ENCODE measurements at regions not wholly inside any gene's neighbourhood (a gene's known extent, or its start where the extent isn't known, plus 50 kb on each side); places are given as distances from the start of the nearest gene placed in this dataset.
A peak's percentile ranks its signal among the peaks of the same experiment; 100 is the strongest.
"Not testable (repeated sequence)": the region's sequence is repeated elsewhere in the genome, so short reads cannot be mapped to it uniquely, and the experiment has no call there.

GRCh38 chr6:27592481-27593199 lies 119.7 kb upstream of the ZNF184 start:
- H3K4me1 Mint-ChIP-seq = no peaks in the 10 kb centered on the region
- peaks cover 0 to 5% (median 0%) of the 10 kb centered on the region in 3 donors for H3K36me3 Mint-ChIP-seq

DNA sequence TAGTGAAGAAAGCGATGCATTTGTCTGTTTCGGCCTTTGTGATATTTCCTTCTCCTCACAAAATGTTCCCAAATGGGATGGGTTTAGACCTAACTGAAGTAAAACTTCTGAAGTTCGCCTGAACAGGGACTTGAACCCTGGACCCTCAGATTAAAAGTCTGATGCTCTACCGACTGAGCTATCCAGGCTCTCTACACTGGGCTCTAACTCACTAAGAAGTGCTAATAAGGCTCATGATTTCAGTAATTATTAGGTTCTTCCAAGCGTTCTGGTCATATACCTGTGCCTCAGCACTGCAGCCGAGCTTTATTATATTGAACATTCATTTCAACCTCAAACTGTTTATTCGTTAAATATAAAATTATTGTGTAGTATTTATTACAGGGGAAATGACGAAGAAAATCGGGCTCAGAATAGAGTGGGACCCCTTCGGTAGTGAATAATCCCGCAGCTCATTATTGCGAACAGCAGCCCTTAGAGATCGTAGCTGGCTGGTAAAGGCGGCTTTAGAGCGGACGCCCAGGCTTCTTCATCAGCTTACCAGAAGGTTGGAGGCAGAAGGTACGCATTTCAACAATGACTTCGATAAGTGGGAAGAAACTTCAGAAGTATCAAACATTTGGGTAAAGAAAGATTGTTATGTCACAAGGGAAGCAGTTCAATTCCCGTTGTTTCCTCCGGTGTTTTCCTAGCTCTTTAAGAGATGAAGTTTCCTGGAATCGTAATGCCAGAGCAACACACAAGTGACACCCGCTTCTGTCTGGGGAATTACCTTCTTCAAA lies 119.0 kb upstream of the ZNF184 start:
- peaks cover 18 to 39% (median 33%) of the 10 kb centered on the region in 5 donors for H3K27me3 Mint-ChIP-seq
- peaks cover 0 to 5% (median 0%) of the 10 kb centered on the region in 3 donors for H3K36me3 Mint-ChIP-seq
- DNase-seq = no peak
- H3K4me1 Mint-ChIP-seq = no peaks in the 10 kb centered on the region
- no peak for ATAC-seq
- no peak overlapping the region for H3K27ac Mint-ChIP-seq
- H3K9me3 Mint-ChIP-seq = peaks cover 0 to 9% (median 2%) of the 10 kb centered on the region in 9 donors
- POLR2A ChIA-PET = no interaction called here
- no peak overlapping the region for H3K4me3 Mint-ChIP-seq

More at GRCh38 chr6:27592481-27593199, 119.7 kb upstream of the ZNF184 start:
- Mint-ChIP-seq H3K9me3 (peaks cover 0 to 9% (median 2%) of the 10 kb centered on the region in 9 donors), H3K27ac (no peak overlapping the region), H3K4me3 (no peak overlapping the region), H3K27me3 (peaks cover 22 to 39% (median 35%) of the 10 kb centered on the region in 5 donors)
- ATAC-seq (no peak), DNase-seq (peak in 1 of 10 donors; percentile 30)
- POLR2A ChIA-PET = no interaction called here

- ATAC-seq, H3K36me3 Mint-ChIP-seq, H3K4me1 Mint-ChIP-seq, H3K27ac Mint-ChIP-seq, DNase-seq, POLR2A ChIA-PET, H3K4me3 Mint-ChIP-seq: not testable (repeated sequence)
- Mint-ChIP-seq H3K9me3 (peaks cover 0 to 13% (median 7%) of the 10 kb centered on the region in 9 donors), H3K27me3 (peaks cover 44 to 87% (median 69%) of the 10 kb centered on the region in 5 donors)
These were observed 112.4 kb upstream of the ZNF184 start for GRCh38 chr6:27585316-27585715.

DNA sequence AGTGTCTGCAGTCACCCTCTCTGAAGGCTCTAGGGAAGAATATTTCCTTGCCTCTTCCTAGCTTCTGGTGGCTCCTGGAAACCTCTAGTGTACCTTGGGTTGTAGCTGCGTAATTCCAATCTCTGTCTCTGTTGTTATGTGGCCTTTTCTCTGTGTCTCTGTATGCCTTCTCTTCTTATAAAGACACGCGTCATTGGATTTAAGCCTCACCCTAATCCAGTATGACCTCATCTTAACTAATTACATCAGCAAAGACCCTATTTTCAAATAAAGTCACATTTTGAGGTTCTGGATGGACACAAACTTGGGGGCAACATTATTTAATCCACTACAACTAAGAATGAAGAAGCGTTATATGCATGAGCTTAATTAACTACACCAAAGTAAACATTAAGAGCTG lies 111.4 kb upstream of the ZNF184 start:
- POLR2A ChIA-PET = no interaction called here

DNA sequence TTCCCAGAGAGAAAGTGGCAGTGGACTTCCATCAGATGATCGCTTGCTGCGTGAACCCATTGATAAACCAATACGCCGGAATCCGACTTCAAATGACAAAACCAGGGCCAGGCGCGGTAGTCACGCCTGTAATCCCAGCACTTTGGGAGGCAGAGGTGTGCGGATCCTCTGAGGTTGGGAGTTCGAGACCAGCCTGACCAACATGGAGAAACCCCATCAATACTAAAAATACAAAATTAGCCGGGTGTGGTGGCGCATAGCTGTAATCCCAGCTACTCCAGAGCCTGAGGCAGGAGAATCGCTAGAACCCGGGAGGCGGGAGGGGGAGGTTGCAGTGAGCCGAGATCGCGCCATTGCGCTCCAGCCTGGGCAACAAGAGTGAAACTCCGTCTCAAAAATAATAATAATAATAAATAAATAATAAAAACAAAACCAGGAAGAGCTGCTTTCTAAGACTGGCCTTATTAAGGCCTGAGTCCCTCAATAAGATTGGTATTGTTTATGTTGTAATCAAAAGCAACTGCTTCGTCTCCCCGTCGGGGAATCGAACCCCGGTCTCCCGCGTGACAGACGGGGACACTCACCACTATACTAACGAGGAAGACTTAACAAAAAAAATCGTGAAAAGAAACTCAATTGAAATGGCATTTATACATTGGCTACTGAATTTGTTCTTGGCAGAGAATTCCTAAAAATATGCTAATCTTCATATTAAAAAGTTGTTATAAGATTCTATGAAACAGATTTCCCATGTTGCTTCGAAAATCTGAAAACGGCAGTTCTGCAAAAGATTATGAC lies 110.2 kb upstream of the ZNF184 start:
- ATAC-seq (no peak), DNase-seq (no peak)
- H3K4me1 Mint-ChIP-seq = no peaks in the 10 kb centered on the region
- H3K27me3 Mint-ChIP-seq = peaks cover 55 to 98% (median 77%) of the 10 kb centered on the region in 5 donors
- POLR2A ChIA-PET = no interaction called here
- peaks cover 0 to 6% (median 3%) of the 10 kb centered on the region in 3 donors for H3K36me3 Mint-ChIP-seq
- H3K27ac Mint-ChIP-seq = no peak overlapping the region
- H3K4me3 Mint-ChIP-seq = no peak overlapping the region
- H3K9me3 Mint-ChIP-seq = peaks cover 0 to 13% (median 7%) of the 10 kb centered on the region in 9 donors

More for the DNA sequence above, 111.4 kb upstream of the ZNF184 start:
- Mint-ChIP-seq H3K27me3 (peaks cover 49 to 92% (median 71%) of the 10 kb centered on the region in 5 donors), H3K4me3 (no peak overlapping the region), H3K27ac (no peak overlapping the region), H3K9me3 (peaks cover 0 to 13% (median 7%) of the 10 kb centered on the region in 9 donors), H3K4me1 (no peaks in the 10 kb centered on the region), H3K36me3 (peaks cover 0 to 5% (median 3%) of the 10 kb centered on the region in 3 donors)
- DNase-seq (no peak), ATAC-seq (no peak)

DNA sequence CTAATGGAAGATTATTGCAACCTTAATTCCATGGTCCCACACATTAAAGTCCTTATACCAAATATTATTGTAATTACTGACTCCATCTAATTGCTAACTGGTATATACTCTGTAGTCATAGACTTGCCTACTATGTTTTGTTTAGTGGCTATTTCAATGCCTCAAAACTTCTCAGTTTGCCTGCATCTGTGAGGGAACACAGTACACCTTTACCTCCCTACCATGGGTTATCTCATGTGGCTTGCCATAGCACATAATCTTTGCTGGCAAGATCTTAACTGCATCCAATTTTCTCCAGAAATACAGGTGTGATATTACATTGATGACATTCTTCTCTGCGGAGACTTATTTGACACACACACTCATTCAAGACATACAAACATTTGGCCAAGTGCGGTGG lies 107.1 kb upstream of the ZNF184 start:
- Mint-ChIP-seq H3K4me1 (no peaks in the 10 kb centered on the region), H3K27ac (no peak overlapping the region), H3K9me3 (peaks cover 0 to 13% (median 6%) of the 10 kb centered on the region in 9 donors), H3K27me3 (peaks cover 41 to 83% (median 68%) of the 10 kb centered on the region in 5 donors), H3K4me3 (no peak overlapping the region), H3K36me3 (peaks cover 0 to 8% (median 3%) of the 10 kb centered on the region in 3 donors)
- ATAC-seq (no peak), DNase-seq (no peak)
- POLR2A ChIA-PET = no interaction called here

DNA sequence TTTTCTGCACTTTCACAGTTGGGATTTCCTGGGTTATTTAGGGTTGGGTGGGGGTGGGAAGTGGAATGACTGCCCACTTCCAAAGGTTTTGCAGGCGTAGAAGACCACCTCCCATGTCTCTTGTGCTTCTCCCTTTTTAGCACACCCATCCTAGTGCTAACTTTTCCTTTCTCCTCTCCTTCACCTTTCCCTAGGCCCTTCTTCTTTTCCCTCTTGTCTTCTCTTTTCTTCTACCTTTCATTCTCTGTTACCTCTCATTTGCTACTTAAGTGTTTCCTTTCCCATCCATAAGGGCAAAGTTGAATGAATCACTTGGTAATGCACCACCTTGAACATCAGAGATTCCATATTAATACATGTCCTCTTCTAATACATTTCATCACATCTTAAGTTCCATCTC lies 105.0 kb upstream of the ZNF184 start:
- POLR2A ChIA-PET = no interaction called here

GRCh38 chr6:27575594-27576361 lies 102.9 kb upstream of the ZNF184 start:
- no peaks in the 10 kb centered on the region for H3K4me1 Mint-ChIP-seq
- no peak overlapping the region for H3K4me3 Mint-ChIP-seq
- H3K27me3 Mint-ChIP-seq = peaks cover 20 to 72% (median 42%) of the 10 kb centered on the region in 5 donors
- H3K9me3 Mint-ChIP-seq = no peaks in the 10 kb centered on the region
- H3K36me3 Mint-ChIP-seq = peaks cover 0 to 4% (median 0%) of the 10 kb centered on the region in 3 donors
- H3K27ac Mint-ChIP-seq = no peak overlapping the region
- DNase-seq = no peak
- POLR2A ChIA-PET = no interaction called here
- ATAC-seq = no peak

More for the DNA sequence above, 105.0 kb upstream of the ZNF184 start:
- H3K4me1 Mint-ChIP-seq = no peaks in the 10 kb centered on the region
- DNase-seq (no peak), ATAC-seq (no peak)
- H3K36me3 Mint-ChIP-seq = peaks cover 0 to 8% (median 0%) of the 10 kb centered on the region in 3 donors
- H3K27me3 Mint-ChIP-seq = peaks cover 29 to 80% (median 56%) of the 10 kb centered on the region in 5 donors
- no peak overlapping the region for H3K27ac Mint-ChIP-seq
- H3K9me3 Mint-ChIP-seq = peaks cover 0 to 7% (median 4%) of the 10 kb centered on the region in 9 donors
- no peak overlapping the region for H3K4me3 Mint-ChIP-seq

DNA sequence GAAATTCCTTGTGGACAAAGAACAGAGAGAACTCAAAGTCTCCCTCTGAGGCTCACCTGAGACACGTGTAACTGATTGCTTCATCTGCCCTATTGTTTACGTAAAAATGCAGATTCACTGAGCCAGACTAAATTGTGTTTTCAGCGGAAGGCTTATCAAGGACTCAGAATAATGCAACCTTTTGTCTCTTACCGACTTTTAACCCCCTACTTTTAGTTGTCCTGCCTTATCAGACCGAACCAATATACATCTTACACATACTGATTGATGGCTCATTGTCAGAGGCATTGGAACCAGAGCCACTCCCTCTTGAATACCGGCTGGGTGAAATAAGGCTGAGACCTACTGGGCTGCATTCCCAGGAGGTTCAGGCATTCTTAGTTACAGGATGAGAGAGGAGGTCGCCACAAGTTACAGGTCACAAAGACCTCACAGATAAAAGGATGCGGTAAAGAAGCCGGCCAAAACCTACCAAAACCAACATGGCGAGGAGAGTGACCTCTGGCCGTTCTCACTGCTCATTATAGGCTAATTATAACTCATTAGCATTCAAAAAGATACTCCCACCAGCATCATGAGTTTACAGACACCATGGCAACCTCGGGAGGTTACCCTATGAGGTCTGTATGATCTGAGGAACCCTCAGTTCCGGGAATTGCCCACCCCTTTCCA lies 95.5 kb upstream of the ZNF184 start:
- Mint-ChIP-seq H3K36me3 (peaks cover 0 to 11% (median 2%) of the 10 kb centered on the region in 3 donors), H3K27me3 (peaks cover 32 to 69% (median 53%) of the 10 kb centered on the region in 5 donors), H3K27ac (no peak overlapping the region), H3K9me3 (peaks cover 0 to 17% (median 3%) of the 10 kb centered on the region in 9 donors), H3K4me1 (peaks cover 2 to 12% (median 7%) of the 10 kb centered on the region in 4 donors), H3K4me3 (no peak overlapping the region)
- DNase-seq (no peak), ATAC-seq (no peak)
- POLR2A ChIA-PET = no interaction called here

- H3K9me3 Mint-ChIP-seq = peaks cover 0 to 17% (median 3%) of the 10 kb centered on the region in 9 donors
- peak overlapping the region in 5 of 10 donors; percentile 0 to 36 (median 2) for H3K4me3 Mint-ChIP-seq
- peak overlapping the region in 1 of 10 donors; percentile 30 for H3K27ac Mint-ChIP-seq
- POLR2A ChIA-PET = no interaction called here
- peaks cover 45 to 74% (median 69%) of the 10 kb centered on the region in 5 donors for H3K27me3 Mint-ChIP-seq
- peaks cover 2 to 12% (median 8%) of the 10 kb centered on the region in 4 donors for H3K4me1 Mint-ChIP-seq
- ATAC-seq (no peak), DNase-seq (no peak)
- H3K36me3 Mint-ChIP-seq = peaks cover 0 to 11% (median 2%) of the 10 kb centered on the region in 3 donors
These were observed 93.2 kb upstream of the ZNF184 start for GRCh38 chr6:27565839-27566779.

Measured in naive thymus-derived CD8-positive, alpha-beta T cell (primary cell).